Fibroblast of skin of back (primary cell): ENCODE measurements at regions not wholly inside any gene's neighbourhood (a gene's known extent, or its start where the extent isn't known, plus 50 kb on each side); places are given as distances from the start of the nearest gene placed in this dataset.
"Not testable (repeated sequence)": the region's sequence is repeated elsewhere in the genome, so short reads cannot be mapped to it uniquely, and the experiment has no call there.

ENCODE experiments used
- DNase-seq: peaks from one replicate; pipeline ENCODE4 v3.0.0-alpha.2; 2013

- no peak for DNase-seq
These were observed 58.3 kb downstream of the C11orf87 start for GRCh38 chr11:109480251-109480650.

DNA sequence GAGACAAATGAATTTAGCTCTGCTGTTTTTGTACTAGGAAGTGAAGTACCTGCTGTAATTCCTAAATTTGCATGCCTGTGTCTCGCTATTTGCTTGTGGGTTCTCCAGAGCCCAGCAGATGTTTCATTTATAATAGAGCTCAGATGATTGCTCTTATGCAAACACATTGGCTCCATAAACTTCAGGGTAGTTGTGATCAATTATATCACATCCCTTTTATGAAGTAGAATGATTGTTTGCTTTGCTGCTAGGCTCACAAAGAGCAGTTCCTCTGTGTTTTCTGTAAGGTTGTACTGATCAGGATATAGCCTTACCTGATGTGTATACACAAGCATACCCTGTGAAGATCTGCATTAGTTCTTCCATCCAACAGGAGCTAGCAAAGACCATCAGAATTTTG, 64.1 kb downstream of the C11orf87 start:
- no peak for DNase-seq

GRCh38 chr11:109490953-109491635, 69.1 kb downstream of the C11orf87 start:
- peak; percentile 77 for DNase-seq

- DNase-seq = no peak
These were observed 84.1 kb downstream of the C11orf87 start for GRCh38 chr11:109506115-109506514.

GRCh38 chr11:109507331-109507730, 85.3 kb downstream of the C11orf87 start:
- no peak for DNase-seq

DNA sequence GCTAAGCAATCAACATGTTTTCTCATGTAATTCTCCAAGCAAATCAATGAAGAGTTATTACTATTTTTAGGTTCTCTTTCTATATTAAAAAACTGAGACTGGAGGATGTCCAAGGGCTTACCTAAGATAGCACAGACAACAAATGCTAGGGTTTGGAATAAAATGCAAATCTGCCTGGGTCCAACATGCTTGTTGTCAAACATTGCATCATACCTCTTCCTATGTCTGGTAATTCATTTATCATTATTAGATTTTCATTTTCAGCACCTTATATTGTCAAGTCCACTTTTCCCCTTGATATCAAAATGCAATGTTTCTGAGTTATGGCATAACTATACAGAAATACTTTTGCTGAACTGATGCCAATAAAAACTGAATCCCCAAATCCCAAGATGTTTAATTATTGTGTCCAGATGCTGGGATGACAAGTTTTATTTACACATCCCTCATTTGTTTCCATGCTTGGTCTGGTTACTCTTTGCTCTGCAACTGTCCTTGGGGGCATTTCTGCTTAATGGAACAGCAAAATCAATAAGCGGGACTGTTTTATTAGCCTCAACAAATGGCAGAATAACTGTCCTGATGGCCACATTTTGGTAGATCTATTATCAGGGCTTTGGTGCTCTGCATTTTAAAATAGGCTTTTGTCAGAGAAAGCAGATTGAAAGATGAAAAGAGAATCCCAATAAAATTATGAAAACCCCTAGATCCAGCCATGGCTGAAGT, 86.0 kb downstream of the C11orf87 start:
- peak; percentile 13 for DNase-seq

DNA sequence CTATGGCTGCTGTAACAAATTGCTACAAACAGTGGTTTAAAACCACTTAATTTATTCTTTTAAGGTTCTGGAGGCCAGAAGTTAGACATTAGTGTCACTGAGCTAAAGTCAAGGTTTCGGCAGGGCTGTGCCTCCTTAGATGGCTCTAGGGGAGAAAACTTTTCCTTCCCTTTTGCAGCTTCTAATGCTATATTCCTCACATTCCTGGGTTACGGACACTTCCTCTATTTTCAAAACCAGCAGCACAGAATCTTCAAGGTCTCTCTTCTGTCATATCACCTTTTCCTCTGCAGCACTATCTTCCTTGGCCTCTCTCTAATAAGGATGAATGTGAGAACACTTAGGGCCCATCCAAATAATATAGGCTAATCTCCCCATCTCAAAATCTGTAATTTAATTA, 87.0 kb downstream of the C11orf87 start:
- DNase-seq = no peak

DNA sequence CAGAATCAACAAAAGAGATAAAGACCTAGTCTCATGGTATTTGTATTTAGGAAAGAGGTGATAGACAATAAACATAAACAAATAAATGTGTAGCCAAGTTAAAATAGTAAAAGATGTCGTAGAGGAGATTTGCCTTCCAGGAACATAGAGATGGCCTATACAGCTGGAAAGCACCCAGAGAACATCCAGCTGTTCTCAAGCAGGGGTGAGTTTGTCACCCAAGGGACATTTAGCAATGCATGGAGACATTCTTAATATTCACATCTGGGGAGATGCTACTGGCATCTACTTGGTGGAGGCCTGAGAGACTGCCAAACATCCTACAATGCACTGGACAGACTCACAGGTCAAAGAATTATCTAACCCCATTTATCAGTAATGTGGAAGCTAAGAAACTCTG, 88.3 kb downstream of the C11orf87 start:
- no peak for DNase-seq

DNA sequence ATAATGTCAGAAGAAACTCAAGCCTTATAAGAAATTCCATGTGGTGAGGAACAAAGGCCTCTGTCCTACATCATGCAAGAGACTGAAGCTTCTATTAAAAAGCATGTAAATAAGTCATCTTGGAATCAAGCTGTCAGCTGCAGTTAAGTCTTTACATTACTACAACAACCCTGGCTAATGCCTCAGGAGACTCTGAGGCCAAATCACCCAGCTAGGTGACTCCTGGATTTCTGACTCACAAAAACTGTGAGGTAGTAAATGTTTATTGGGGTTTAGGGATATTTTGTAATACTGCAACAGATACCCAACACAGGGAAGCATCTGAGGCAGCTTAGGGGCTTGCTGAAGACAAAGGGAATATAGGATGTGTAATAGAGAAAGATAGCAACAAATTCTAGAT, 89.6 kb downstream of the C11orf87 start:
- no peak for DNase-seq

DNA sequence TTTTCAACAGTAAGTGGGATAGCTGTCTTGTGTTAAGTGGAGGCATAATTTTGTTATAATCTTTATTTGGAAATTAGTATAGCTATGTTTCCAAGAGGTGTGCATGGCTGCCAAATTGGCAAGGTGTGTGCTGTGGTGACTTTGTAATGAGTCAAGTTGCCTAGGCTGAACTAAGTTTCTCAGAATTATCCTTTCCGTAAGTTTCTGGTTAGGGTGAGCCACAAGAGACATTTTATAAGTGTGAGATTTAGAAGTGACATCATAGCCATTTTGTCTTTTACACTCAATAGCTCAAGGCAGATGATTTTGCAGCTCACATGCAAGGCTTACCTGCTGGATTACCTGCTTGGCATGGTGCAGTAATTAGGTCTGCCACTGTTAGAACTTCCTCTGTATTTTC, 90.3 kb downstream of the C11orf87 start:
- no peak for DNase-seq

- no peak for DNase-seq
These were observed 90.7 kb downstream of the C11orf87 start for GRCh38 chr11:109512680-109513079.

GRCh38 chr11:109514313-109515018, 92.5 kb downstream of the C11orf87 start:
- DNase-seq = no peak

DNA sequence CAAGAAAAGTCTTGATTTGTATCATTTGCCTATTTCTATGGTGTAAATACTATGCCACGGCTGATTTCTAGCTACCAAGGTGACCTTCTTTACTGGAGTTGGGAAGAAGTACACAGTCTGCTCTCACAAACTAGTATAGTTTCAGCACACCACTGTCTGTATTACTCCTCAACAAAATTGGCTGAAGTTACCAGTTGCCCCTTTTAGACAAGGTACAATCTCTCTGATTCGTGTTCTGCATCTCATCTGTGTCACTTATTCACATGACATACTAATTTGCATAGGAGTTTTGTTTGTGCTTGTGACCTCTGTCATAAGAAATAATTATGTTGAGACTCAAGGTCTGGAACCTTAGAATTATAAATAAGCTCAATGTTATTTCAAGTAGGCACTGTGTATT, 97.3 kb downstream of the C11orf87 start:
- no peak for DNase-seq

DNA sequence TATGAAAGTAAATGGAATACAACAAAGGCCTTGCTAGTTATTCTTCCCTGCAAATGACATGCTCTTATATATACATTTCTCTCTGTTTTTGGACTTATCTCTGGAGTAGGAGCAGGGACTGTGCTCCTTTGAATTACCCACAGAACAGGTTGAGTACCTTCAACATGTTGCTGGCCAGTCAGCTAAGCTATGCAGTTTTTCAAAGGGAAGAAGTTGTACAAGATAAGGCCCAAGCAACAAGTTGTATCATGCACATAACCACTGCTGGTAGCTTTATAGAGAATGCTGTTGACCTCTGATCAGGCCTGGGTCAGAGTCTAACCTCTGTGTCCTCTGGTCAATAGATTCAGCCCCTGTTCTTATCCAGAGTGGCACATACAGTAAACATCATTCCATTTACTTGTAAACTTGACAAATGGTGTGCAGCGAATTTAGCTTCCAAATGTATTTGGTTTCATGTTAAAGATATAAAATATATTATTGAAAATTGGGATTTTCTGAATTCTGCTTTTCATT, 99.6 kb downstream of the C11orf87 start:
- no peak for DNase-seq

DNA sequence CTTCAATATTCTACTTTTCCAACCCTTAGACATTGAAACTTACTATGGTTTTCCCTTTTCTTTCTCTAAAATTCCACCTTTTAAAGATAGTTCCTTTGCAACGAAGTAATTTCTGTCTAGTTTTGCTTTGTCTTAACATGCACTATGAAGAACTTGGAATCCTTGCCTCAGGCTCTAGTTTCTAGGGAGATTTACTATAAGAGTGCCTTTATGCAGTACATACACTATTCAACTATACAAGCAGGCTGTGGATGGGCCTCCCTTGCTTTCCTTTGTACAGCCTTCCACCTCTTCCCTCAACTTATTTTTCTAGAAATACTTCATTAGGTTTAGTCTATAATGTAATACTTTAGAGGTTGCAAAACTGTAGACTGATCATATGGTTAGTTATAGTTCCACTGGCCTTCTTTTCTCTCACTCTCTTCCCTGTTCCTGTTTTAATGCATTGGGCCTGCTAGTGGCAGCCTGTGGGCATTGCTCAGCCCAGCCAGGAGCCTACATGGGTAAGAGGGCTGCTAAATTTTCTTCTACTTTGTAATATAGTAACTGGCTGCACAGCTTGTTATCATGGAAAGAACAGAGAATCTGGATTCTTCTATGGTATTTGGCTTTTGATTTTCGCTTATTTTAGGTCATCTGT, 100.2 kb downstream of the C11orf87 start:
- DNase-seq = no peak

GRCh38 chr11:109525636-109526035, 103.6 kb downstream of the C11orf87 start:
- DNase-seq = not testable (repeated sequence)

DNA sequence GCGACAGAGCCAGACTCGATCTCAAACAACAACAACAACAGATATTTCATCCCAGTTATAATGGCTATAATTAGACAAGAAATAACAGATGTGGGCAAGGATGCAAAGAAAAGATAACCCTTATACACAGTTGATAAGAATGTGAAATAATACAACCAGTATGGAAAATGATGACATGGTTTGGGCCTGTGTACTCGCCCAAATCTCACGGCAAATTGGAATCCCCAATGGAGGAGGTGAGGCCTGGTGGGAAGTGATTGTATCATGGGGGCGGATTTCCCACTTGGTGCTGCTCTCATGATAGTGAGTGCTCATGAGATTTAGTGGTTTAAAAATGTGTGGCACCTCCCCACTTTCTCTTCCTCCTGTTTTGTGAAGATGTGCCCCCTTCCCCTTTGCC, 104.1 kb downstream of the C11orf87 start:
- DNase-seq = no peak

- no peak for DNase-seq
These were observed 104.9 kb downstream of the C11orf87 start for GRCh38 chr11:109526931-109527330.

GRCh38 chr11:109527496-109527895, 105.5 kb downstream of the C11orf87 start:
- peak; percentile 75 for DNase-seq

GRCh38 chr11:109547356-109548027, 125.5 kb downstream of the C11orf87 start:
- DNase-seq = peak; percentile 89

- no peak for DNase-seq
These were observed 130.4 kb downstream of the C11orf87 start for GRCh38 chr11:109552376-109552775.

DNA sequence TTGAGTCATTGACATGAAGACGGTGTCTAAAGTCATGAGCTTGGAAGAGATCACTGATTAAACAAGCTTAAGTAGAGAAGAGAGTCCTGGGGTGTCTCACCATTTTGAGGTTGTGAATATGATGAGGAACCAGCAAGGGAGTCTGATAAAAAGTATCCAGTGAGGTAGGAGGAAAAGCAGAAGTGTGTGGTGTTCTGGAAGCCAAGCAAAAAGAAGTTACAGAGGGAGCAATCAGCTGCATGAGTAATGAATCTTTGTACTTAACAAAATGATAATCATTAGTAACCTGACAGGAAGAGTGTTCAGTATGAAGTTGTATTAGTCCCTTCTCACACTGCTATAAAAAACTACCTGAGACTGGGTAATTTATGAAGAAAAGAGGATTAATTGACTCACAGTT, 131.3 kb downstream of the C11orf87 start:
- DNase-seq = no peak
